Stimulated activated CD4-positive, alpha-beta T cell treated with anti-CD3 and anti-CD28 coated beads, Interleukin-12 subunit alpha, Interleukin-12 subunit beta, amount 100 ng/mL, for 48 hours (primary cell): ENCODE measurements at regions not wholly inside any gene's neighbourhood (a gene's known extent, or its start where the extent isn't known, plus 50 kb on each side); places are given as distances from the start of the nearest gene placed in this dataset.

ENCODE experiments used
- DNase-seq, 3 donors: peaks; one replicate each; pipeline ENCODE4 v3.0.0-alpha.2; 2020; ENCODE audit warnings: low read depth in 2 of 3, low spot score in 1 of 3

DNA sequence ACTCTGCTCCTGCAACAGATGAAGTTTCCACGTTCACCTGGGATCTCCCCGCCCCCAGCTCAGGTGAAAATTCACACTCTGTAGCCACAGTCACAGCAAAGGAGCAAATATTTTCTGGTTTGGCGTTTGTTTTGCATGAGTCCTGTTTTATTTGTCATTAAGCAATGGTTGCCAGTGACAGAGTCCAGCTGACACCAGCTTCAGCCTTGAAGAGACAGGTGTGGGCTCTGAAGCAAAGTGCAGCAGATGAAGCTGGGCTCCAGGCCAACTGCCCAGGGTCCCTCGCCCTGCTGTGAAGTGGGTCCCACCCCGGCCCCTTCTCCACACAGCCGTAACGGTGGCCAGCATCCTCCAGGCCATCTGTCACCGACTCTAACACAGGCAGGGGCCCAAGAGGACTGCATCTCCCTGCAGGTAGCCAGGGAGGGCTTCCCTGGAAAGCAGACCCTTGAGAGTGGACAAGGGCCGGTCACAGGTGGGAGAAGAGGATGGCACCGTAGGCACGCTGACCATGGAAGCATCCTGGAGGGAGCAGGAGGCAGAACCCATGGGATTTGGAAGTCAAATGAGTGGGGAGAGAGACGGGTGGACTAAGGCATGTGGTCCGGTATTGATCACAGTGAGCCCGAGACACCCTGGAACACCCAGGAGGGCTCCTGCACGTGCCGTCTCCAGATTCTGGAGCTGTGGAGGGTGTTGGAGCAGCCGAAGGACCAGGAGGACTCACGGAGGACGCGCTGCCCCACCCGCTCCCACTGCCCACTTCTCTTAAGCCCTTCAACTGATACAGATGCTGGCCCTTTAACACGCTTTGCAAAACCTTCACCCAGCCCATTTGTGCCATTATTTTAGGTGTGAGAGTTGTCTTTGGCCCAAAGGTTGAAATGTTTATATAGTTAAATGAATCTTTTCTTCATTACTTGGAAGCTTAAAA, 294.5 kb downstream of the BRD1 start:
- no peak for DNase-seq

DNA sequence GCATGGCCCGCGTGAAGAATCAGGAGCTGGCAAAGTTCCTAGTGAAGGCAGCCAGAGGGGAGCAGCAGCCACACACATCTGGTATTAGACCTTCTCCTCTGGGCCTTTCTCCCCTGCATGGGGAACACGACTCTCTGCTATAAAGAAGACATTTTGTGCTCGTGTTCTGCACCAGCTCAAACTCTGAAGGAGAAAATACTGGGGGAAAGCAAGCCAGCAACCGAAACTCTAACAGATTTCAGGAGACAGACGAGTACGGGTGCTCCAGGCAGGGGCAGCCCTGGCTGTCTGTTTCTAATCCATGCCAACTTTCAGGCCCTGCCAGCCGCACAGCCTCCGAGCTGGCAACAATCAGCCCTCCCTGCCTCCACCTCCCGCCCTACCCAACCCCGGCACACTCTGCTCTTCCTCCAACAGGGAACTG, 296.3 kb downstream of the BRD1 start:
- no peak for DNase-seq

DNA sequence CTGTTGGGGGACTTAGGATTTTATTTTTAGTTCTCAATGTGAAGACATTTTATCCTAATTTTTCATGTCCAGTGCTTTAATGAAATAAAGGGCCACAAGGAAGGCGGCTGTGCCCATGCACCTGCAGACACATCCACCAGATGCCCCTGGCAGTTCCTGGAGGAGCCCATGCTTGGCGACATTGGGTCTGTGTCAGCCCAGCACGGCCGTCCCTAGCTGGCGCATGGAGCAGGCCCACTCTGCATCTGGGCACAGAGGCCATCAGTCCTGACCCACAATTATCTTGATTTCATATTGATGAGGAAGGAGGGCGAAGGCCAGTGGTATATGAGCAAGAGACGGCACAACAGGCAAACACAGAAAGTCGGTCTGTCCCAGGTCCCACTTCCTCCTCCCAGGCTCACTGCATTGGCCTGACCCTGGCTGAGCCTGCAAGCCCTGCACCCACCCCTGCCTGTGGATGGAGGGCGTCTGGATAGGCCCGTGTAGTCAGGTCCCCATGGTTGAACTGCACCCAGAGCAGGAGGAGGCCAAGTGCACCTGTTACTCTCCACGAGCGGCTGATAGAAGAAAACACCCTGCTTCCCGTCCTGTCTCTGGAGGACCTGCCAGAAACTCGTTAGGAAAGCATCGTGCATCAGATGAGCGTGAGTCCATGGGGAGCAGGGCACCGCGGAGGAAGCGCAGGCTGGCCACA, 296.9 kb downstream of the BRD1 start:
- DNase-seq: no peak

DNA sequence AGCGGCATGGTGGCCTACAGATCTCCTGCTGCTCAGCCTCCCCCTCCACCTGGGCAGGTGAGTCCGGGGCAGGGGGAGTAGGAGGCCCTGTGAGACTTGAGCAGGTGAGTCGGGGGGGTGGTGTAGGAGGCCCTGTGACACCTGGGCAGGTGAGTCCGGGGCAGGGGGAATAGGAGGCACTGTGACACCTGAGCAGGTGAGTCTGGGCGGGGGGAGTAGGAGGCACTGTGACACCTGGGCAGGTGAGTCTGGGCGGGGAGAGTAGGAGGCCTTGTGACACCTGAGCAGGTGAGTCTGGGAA, 299.3 kb downstream of the BRD1 start:
- no peak for DNase-seq

DNA sequence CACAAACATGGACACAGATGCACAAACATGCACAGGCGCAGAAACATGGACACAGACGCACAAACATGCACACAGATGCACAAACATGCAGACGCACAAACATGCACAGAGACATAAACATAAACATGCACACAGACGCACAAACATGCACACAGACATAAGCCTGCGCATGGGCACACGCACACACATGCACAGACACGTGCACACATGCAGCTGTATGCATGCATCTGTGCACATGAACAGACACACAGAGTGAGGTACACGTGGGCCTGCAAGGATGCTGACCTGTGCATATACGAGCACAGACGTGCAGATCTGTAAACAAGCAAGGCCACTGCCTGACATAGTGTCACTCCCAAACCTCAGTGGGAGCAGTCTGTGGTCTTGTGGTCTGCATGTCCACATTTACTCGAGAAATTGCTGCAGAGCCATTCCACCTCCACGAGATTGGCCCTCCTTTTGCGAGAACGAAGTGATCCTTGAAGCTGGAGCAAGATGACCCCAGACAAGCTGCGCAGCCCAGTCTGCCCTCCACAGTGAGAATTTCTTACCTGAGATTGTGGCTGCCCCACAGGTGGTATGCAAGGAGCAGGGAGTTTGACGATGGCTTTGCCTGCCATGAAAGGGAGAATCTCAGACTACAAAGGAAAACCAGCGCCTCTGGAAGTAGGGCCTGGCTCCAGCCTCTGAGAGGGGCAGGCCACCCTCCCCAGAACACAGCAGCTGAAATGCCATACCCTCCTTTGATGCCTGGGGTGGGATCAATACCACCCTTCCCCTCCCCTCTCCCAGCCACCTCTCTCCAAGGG, 299.9 kb downstream of the BRD1 start:
- no peak for DNase-seq

DNA sequence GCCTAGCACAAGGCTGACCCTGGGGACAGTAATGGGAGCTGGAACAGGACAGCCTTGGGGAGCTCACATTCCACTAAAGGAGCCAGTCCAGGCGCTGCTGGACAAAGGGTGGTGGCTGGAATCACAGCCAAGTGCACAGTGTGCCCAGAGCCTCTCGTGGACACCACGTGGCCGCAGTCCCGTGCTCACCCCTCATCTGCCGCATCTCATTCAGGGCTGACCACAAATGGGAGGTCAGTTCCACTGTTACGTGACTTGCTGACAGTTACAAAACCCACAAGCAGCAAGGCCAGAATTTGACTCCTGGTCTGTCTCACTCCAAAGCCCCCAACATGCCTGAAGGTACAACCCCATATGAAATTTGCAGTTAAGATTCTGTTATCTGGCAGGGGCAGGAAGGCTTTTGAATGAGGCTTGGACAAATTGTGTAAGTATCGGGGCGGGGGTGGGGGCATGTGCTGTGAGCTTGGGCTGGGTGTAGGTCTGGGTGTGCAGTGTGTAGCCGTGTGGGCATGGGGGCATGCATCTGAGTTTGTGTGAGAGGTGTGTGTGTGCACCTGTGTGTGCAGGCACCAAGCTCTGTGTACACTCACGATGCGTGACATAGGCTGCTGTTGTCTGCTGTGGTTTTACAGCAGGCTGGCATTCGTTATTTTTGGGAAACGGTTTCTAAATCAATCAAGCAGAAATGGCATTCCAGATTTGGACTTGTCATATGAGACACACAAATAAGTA, 301.7 kb downstream of the BRD1 start:
- DNase-seq: no peak

DNA sequence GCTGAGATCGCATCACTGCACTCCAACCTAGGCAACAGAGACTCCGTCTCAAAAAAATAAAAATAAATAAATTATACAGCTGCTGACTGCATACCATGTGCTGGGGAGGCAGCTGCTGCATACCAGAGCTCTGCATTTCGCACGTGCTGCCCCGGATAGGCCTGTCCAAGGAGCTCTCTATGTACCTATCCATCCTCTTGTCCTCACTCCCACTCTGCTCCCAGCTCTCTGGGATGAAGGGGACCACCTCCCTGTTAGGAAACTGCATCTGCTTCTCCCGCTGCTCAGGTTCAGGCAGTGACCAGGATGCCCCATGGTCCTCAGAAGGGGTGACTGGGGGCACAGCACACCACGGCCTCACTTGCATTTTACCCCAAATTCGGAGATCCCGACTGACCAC, 302.3 kb downstream of the BRD1 start:
- no peak for DNase-seq

DNA sequence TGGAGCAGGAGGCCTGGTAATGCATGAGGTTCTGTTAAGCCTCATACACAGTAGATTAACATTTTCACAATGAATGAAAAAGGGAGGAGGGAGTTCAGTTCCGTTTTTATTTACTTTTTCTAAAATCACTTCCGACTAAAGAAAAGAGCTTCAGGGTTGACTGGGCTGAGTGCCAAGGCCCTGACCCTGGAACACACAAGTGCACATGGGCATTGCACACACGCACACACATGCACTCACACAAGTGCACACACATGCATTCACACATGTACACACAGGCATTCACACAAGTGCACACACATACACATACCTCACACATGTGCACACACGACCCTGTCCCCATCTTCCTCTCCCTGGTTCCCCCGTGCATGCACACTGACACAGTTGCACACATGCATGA, 303.3 kb downstream of the BRD1 start:
- DNase-seq: no peak

DNA sequence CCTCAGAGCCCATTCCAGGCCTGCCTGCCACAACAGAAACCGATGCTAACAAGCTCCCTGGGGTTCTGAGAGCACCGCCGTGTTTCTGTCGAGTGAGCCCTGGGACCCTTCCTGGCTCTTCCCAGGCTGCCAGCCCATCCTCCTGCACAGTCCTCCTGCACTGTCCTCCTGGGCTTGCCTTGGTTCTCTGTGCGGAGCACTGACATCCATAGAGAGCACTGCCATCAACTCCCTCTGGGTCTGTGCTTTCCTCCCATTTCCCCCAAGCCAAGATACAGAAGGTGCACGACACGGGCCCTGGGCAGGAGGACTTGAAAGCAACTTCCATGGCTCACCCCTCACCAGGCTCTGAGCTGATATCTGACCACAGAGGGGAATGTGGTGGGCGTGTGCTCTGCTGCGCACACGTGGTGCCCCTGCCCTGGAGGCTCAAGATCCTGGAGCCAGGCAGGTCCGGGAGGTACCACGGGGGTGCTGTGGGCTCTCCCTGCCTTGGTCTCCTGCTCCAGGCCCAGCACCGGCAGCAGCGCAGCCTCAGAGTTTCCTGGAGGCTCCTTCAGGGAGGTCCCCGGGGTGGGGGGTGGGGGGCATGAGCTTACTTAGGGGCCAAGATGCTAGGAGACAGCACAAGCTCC, 304.2 kb downstream of the BRD1 start:
- DNase-seq: no peak

DNA sequence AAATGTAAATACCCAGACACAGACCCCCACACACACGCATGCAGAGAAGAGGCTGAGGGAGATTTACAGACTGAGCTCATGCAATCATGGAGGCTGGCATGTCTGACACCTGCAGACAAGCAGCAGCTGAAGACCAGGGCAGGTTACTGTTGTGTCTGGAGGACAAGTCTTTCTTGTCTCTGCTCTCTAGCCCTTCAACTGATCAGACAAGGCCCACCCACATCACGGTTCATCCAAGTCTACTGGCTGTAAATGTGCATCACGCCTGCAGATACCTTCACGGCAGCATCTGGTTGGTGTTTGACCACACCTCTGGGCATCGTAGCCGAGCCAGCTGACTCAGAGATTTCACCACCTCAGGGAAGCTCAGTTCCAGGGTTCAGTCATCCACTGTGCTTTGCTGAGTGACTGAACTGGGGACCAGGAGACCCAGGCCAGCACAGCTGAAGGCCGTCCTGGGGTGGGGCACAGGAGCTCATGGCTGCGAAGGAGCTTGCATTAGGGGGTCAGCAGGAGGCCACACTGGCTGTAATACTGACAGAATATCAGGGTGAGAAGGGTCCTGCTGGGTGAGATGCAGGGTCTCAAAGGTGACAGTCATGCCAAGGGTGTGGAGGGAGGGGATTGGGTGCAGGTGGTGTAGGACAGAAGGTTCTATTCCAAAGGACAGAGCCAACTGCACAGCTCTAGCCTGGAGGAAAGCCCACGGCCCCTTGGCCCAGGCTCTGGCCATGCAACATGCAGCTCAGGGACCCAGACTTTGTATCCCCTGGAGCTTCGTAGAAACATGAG, 304.9 kb downstream of the BRD1 start:
- DNase-seq: no peak

DNA sequence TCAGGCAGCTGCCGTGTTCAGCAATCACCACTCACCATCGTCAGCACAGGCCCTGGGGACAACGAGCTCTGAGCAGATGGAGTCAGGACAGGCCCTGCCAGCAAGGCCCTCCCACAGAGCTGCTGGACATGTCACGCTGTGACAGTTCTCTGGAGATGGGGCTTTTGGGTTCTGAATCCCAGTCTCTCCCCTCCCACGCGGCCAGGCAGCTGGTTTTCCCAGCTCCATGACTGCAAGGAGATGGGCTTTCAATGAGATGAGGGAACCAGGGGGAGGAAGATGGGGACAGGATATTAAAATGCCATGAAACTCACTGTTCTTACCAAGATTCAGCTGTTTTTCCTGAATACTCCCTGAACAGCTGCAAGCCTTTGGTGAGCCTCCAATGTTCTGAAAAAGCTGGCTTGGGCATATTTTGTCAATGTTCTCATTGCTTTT, 305.9 kb downstream of the BRD1 start:
- DNase-seq: no peak

DNA sequence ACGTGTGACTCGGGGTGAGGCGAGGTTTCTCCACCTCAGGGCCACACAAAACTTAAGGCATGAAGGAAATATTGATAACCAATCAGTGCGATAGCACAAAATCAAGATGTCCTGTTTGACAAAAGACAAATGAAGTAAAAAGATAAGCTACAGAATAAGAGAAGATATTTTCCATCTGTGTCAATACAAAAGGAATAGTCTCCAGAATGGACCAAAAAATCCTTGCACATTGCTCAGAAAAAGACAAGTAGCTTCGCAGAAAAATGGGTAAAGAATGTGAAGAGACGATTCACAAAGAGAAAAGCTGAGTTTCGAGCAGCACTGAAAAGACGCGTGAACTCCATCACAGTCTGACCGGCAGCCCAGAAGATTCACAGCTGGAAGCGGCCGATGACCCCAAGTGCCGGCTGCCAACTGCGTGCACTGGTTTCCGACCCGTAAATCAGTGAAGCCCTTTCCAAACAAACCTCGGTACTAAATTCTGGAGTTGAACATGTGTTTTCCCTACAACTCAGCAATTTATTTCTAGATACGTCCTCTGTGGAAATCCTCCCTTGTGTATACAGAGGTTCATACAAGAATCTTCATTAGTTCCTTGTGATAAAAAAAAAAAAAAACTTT, 308.4 kb downstream of the BRD1 start:
- no peak for DNase-seq

DNA sequence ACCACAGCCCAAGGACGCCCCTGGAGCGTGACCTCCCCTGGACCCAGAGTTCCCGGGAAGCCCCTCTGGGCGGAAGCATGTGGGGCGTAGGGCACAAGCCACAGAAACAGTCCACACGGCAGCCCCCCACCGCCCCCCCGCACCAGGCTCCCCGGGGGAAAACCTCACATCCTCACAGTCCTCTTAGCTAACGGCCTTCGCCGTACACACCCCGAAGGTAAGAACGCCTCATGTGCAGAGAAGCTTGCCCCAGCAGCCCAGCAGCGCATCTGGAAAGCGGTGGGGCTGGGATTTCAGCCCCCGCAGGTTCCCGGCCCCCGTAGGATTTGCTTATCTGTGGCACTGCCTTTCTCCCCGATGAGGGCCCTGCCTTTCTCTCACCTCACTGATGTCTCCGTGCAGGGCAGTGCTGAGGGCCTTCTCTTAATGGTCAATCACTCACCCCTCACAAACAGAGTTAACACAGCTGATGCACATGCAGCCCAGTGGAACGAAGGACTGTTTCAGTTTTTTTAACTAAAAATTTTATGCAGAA, 309.2 kb downstream of the BRD1 start:
- DNase-seq: no peak

DNA sequence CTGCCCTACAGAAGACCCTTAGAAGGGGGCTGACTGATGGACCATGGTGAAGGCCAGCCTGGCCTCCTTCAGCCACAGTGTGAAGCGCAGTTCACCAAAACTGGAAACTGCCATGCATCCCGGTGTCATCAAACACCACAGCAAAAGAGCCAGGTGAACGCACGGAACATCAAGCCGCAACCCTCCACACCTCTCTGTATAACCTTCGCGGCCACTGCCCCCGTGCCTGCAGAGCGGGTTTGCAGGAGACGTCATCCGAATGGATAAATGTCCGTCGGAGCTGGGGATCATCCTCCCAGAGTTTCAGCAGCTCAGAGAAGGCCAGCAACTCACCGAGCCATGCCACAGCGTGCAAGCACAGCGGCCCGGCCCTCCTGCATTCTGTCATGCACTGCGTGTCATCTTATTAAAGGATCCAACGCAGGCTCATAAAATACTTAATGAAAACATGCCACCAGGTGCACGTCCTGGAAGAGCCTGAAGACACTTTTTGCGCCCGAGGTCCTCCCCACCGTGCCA, 309.9 kb downstream of the BRD1 start:
- DNase-seq: no peak

DNA sequence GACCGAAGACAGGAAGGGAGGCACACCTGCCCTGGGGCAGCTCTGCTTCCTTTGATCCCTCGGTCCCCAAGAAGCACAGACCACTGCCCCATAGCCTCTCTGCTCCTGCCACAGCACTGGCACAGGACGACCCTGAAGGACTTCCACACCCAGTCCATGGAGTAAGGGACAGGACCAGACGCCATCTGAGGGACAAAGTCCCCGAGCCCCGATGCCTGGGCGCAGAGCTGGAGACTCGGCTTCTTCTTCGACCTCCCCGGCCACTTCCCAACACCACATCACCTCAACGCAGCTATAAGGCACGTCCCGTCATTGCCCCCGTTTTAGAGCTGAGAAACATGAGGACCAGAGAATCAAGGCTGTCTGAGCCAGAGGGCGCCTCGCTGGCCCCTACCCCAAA, 310.5 kb downstream of the BRD1 start:
- no peak for DNase-seq

DNA sequence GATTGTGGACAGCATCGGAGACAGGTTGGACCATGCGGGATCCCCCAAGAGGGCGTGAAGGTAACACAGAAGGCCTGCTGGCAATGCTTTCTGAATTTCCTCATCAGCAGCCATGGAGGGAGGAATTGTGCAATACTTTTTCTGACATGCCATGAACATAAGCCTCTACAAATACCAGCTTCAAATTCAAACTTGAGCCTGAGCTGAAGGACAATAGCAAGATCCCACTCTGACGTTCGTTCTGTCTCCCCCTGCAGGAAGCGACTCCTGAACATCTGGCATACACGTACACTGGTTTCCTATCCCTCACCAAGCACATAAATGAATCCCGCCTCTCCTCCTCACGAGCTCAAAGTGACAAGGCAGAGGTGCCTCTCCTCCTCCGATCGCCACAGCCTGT, 312.2 kb downstream of the BRD1 start:
- DNase-seq: no peak

DNA sequence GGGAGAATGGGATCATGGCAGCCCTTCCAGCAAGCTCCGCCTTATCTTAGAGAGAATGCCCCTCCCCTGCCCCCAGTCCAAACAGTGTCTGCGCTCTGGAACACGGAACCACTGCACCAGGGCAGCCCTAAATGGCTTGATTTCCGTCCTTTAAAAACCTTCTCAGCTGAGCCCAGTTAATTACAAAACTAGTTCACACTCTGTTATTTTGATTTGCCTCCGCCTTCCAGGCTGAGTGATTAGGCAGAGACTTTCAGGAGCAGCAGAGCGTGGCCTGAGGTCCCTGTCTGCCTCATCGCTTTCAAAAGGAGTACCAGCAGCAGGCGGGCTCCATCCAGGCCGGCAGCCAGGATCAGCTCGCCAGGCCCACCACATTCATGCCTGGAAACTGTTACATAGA, 313.0 kb downstream of the BRD1 start:
- no peak for DNase-seq

DNA sequence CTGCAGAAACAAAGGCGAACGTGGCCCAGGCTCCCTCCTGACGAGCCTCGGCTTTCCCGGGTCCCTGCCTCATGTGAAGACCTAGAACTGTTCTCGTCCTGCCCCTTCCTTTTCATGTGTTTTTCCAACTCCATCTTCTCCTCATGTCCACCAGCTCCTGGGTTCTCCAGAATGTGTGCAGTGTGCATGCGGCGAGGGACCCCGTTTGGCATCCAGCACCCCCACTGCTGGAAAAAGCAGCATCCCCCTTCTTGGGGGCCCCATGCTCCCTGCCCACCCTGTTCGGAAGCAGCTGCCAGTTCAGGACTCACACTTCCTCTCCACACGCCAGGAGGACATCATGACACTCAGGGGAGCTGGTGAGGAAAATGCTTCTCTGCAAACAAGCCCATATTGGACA, 313.5 kb downstream of the BRD1 start:
- no peak for DNase-seq

DNA sequence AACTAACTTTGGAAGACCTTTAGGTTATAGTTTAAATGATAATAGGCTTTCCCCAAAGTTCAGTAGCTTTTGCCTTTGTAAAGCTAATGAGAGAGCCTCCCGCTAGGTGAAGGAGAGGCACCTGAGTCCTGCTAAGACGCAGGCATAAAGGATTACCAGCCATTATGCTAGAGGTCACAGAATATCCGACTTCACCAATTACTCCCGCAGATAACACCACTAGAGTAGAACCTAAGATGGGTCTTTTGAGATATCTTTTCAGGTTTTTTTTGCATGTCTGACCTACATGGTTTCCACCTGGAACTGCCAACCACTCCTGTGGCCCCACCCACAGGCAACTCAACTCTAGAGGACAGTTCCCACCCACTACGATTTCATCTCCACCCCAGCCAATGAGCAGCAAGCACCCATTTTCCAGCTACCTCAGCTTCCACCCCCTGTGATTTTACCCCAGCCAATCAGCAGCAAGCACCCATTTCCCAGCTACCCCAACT, 314.3 kb downstream of the BRD1 start:
- DNase-seq: no peak
